GM19452 (cell line): ENCODE measurements at regions not wholly inside any gene's neighbourhood (a gene's known extent, or its start where the extent isn't known, plus 50 kb on each side); places are given as distances from the start of the nearest gene placed in this dataset.
"Not testable (repeated sequence)": the region's sequence is repeated elsewhere in the genome, so short reads cannot be mapped to it uniquely, and the experiment has no call there.

ENCODE experiments used
- ATAC-seq: cut with Tn5 transposase; IDR thresholded peaks from one replicate; pipeline ENCODE4 v1.9.1; 2021; ENCODE audit not compliant: unreplicated experiment

GRCh38 chr7:115793958-115794702 lies 236.4 kb downstream of the TFEC start:
- ATAC-seq, result no peak

- ATAC-seq, result no peak
These were observed 240.7 kb downstream of the TFEC start for GRCh38 chr7:115789901-115790300.

- not testable (repeated sequence) for ATAC-seq
These were observed 241.1 kb downstream of the TFEC start for GRCh38 chr7:115789473-115789872.

GRCh38 chr7:115782696-115783490 lies 247.7 kb downstream of the TFEC start:
- ATAC-seq, result no peak

GRCh38 chr7:115779561-115779960 lies 251.0 kb downstream of the TFEC start:
- no peak for ATAC-seq

GRCh38 chr7:115775981-115776380 lies 254.6 kb downstream of the TFEC start:
- no peak for ATAC-seq

GRCh38 chr7:115763347-115763746 lies 267.2 kb downstream of the TFEC start:
- ATAC-seq, result no peak

- ATAC-seq, result no peak
These were observed 272.5 kb downstream of the TFEC start for GRCh38 chr7:115758025-115758424.

- ATAC-seq, result no peak
These were observed 276.3 kb downstream of the TFEC start for GRCh38 chr7:115754226-115754625.

GRCh38 chr7:115749924-115750323 lies 280.6 kb downstream of the TFEC start:
- no peak for ATAC-seq

GRCh38 chr7:115748123-115748738 lies 282.3 kb downstream of the TFEC start:
- no peak for ATAC-seq

GRCh38 chr7:115747174-115747573 lies 283.4 kb downstream of the TFEC start:
- ATAC-seq, result no peak

GRCh38 chr7:115740043-115740442 lies 290.5 kb downstream of the TFEC start:
- ATAC-seq, result no peak

GRCh38 chr7:115734641-115735040 lies 295.9 kb downstream of the TFEC start:
- ATAC-seq, result no peak

GRCh38 chr7:115731796-115732471 lies 298.6 kb downstream of the TFEC start:
- ATAC-seq, result no peak

GRCh38 chr7:115728518-115728917 lies 302.0 kb downstream of the TFEC start:
- ATAC-seq, result no peak

GRCh38 chr7:115724400-115725056 lies 306.0 kb downstream of the TFEC start:
- no peak for ATAC-seq

GRCh38 chr7:115722302-115722977 lies 308.1 kb downstream of the TFEC start:
- ATAC-seq, result no peak

- ATAC-seq, result no peak
These were observed 309.0 kb downstream of the TFEC start for GRCh38 chr7:115721293-115722217.
